Neuron (in vitro differentiated cells): ENCODE measurements at regions not wholly inside any gene's neighbourhood (a gene's known extent, or its start where the extent isn't known, plus 50 kb on each side); places are given as distances from the start of the nearest gene placed in this dataset.
"Not testable (repeated sequence)": the region's sequence is repeated elsewhere in the genome, so short reads cannot be mapped to it uniquely, and the experiment has no call there.

Source experiments
- H2AFZ ChIP-seq: one replicate; pipeline ENCODE4 v1.6.1; 2013; ENCODE audit warnings: low read depth, mild to moderate bottlenecking, inconsistent platforms, low read length, moderate library complexity
- H3K27me3 ChIP-seq: one replicate; pipeline ENCODE4 v1.6.1; 2013; ENCODE audit warnings: low read length; ENCODE audit not compliant: insufficient read depth
- H3K36me3 ChIP-seq: one replicate; pipeline ENCODE4 v1.6.1; 2013; ENCODE audit warnings: low read length; ENCODE audit not compliant: insufficient read depth
- H3K4me1 ChIP-seq: one replicate; pipeline ENCODE4 v1.6.1; 2013; ENCODE audit warnings: low read length; ENCODE audit not compliant: insufficient read depth
- H3K4me3 ChIP-seq: 2 replicates; pipeline ENCODE4 v1.5.1; 2013; ENCODE audit warnings: mild to moderate bottlenecking, low read length, moderate library complexity
- H3K9me3 ChIP-seq: one replicate; pipeline ENCODE4 v1.6.1; 2013; ENCODE audit warnings: low read length

GRCh38 chr13:37968555-37968954, 99.0 kb upstream of the TRPC4 start:
- no peaks in the 10 kb centered on the region for H3K27me3 ChIP-seq
- H3K36me3 ChIP-seq: no peaks in the 10 kb centered on the region
- no peak overlapping the region for H2AFZ ChIP-seq
- no peaks in the 10 kb centered on the region for H3K9me3 ChIP-seq
- no peak overlapping the region for H3K4me3 ChIP-seq
- no peaks in the 10 kb centered on the region for H3K4me1 ChIP-seq

DNA sequence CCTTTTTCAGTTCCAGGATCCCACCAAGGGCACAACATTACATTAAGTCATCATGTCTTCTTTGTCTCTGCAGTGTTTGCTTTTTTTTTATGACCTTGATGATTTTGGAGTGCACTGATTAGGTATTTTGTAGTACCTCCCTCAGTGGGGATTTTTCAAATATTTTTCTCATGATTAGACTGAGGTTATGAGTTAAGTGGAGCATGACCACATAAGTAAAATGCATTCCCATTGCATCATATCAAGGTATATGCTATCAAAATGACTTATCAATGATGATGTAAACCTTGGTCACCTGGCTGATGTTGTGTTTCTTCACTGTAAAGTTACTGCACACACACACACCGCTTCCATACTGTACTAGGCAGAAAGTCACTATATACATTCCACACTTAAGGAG, 96.7 kb upstream of the TRPC4 start:
- Histone ChIP-seq H3K4me3 (no peak overlapping the region), H3K27me3 (no peaks in the 10 kb centered on the region), H3K9me3 (no peaks in the 10 kb centered on the region), H3K36me3 (no peaks in the 10 kb centered on the region), H2AFZ (no peak overlapping the region), H3K4me1 (no peaks in the 10 kb centered on the region)

GRCh38 chr13:37960427-37960826, 90.9 kb upstream of the TRPC4 start:
- no peaks in the 10 kb centered on the region for H3K36me3 ChIP-seq
- H3K4me1 ChIP-seq: no peaks in the 10 kb centered on the region
- no peaks in the 10 kb centered on the region for H3K27me3 ChIP-seq

GRCh38 chr13:37959284-37959683, 89.7 kb upstream of the TRPC4 start:
- no peaks in the 10 kb centered on the region for H3K4me1 ChIP-seq
- H3K27me3 ChIP-seq: no peaks in the 10 kb centered on the region
- H3K4me3 ChIP-seq: no peak overlapping the region
- H3K9me3 ChIP-seq: no peaks in the 10 kb centered on the region
- no peak overlapping the region for H2AFZ ChIP-seq
- H3K36me3 ChIP-seq: no peaks in the 10 kb centered on the region

More at GRCh38 chr13:37960427-37960826, 90.9 kb upstream of the TRPC4 start:
- no peak overlapping the region for H3K4me3 ChIP-seq
- no peaks in the 10 kb centered on the region for H3K9me3 ChIP-seq
- no peak overlapping the region for H2AFZ ChIP-seq

GRCh38 chr13:37956536-37956935, 87.0 kb upstream of the TRPC4 start:
- H2AFZ ChIP-seq: no peak overlapping the region
- H3K36me3 ChIP-seq: no peaks in the 10 kb centered on the region
- H3K4me1 ChIP-seq: no peaks in the 10 kb centered on the region
- no peak overlapping the region for H3K4me3 ChIP-seq
- no peaks in the 10 kb centered on the region for H3K9me3 ChIP-seq
- no peaks in the 10 kb centered on the region for H3K27me3 ChIP-seq

DNA sequence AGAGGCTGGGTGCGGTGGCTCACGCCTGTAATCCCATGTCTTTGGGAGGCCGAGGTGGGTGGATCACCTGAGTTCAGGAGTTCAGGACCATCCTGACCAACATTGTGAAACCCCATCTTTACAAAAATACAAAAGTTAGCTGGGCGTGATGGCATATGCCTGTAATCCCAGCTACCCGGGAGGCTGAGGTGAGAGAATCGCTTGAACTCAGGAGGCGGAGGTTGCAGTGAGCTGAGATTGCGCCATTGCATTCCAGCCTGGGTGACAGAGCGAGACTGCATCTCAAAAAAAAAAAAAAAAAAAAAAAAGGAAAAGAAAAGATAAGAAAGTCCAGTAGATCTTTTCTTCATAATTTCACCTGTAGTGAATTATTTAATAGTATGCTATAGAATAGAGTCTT, 85.0 kb upstream of the TRPC4 start:
- H3K4me1 ChIP-seq, H3K27me3 ChIP-seq, H2AFZ ChIP-seq, H3K9me3 ChIP-seq, H3K4me3 ChIP-seq, H3K36me3 ChIP-seq: not testable (repeated sequence)

DNA sequence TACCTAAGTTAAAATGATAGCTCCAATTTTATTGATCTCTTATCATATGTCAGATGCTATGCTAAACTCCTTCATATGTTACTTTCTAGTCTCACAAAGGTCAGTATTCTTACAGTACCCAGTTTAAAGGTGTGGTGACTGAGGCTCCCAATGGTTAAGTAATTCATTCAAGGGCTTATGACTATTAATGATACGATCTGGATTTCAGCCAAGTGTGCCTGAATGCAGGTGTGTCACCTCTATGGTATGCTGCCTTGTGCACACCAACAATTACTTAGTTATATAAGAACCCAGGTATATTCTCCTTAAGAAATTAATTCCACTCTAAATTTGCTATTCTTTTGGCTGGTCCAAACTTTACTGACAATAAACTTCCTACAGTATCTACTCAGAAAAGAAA, 84.6 kb upstream of the TRPC4 start:
- no peaks in the 10 kb centered on the region for H3K27me3 ChIP-seq
- no peaks in the 10 kb centered on the region for H3K9me3 ChIP-seq
- no peaks in the 10 kb centered on the region for H3K4me1 ChIP-seq
- H3K4me3 ChIP-seq: no peak overlapping the region
- no peak overlapping the region for H2AFZ ChIP-seq
- no peaks in the 10 kb centered on the region for H3K36me3 ChIP-seq

- no peak overlapping the region for H2AFZ ChIP-seq
- H3K9me3 ChIP-seq: no peaks in the 10 kb centered on the region
- H3K27me3 ChIP-seq: no peaks in the 10 kb centered on the region
- no peaks in the 10 kb centered on the region for H3K36me3 ChIP-seq
- H3K4me1 ChIP-seq: no peaks in the 10 kb centered on the region
- H3K4me3 ChIP-seq: no peak overlapping the region
Measured at GRCh38 chr13:37953696-37954095, 84.1 kb upstream of the TRPC4 start.

DNA sequence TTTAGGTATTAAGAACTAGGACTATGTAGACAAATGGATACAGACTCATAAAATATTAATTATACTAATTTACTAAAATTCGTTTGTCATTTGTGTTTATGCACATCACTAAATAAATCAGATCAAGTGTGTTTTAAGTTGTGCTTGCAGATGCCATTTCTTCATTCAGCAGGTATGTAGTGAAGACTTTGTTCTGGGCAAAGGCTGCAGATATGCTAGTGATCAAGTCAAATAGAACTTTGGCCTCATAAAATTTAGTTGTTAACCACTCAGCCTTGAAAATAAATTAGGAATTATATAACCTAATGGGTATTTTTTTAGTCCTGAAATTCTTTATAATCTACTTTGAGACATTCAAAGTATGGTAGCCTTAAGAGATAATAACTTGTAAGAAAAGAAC, 80.4 kb upstream of the TRPC4 start:
- Histone ChIP-seq H3K4me1 (no peaks in the 10 kb centered on the region), H3K36me3 (no peaks in the 10 kb centered on the region), H3K4me3 (no peak overlapping the region), H2AFZ (no peak overlapping the region), H3K27me3 (no peaks in the 10 kb centered on the region), H3K9me3 (no peaks in the 10 kb centered on the region)

GRCh38 chr13:37947419-37948140, 78.0 kb upstream of the TRPC4 start:
- H3K4me1 ChIP-seq: peaks cover 7% of the 10 kb centered on the region

GRCh38 chr13:37945651-37946575, 76.3 kb upstream of the TRPC4 start:
- Histone ChIP-seq H2AFZ (no peak overlapping the region), H3K4me3 (no peak overlapping the region), H3K27me3 (no peaks in the 10 kb centered on the region), H3K36me3 (no peaks in the 10 kb centered on the region), H3K9me3 (no peaks in the 10 kb centered on the region), H3K4me1 (peaks cover 7% of the 10 kb centered on the region)

More at GRCh38 chr13:37947419-37948140, 78.0 kb upstream of the TRPC4 start:
- Histone ChIP-seq H3K36me3 (no peaks in the 10 kb centered on the region), H3K9me3 (no peaks in the 10 kb centered on the region), H2AFZ (no peak overlapping the region), H3K27me3 (no peaks in the 10 kb centered on the region), H3K4me3 (no peak overlapping the region)

DNA sequence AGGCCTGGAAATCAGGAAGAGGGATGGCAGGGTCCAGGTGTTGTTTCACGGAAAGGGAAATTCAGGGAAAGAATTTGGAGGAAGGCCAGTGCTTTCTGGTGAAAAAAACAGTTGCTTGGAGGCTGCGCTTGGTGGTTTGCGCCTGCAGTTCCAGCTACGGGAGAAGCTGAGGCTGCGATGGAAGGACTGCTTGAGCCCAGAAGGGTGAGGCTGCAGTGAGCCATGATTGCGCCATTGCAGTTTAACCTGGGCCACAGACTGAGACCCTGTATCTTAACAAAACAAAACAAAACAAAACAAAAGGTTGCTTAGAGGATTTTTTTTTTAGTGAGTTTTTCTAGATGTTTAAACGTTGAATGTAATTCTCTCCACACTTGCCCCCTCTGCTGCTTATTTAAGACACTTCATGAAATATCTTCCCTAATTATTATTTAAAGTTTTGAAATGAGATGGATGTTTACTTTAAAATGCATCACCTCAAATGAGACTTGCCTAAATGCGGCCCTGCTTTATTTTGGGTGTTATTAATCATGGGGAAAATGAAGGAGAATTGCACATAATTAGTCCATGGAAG, 75.4 kb upstream of the TRPC4 start:
- Histone ChIP-seq H3K9me3 (no peaks in the 10 kb centered on the region), H3K36me3 (no peaks in the 10 kb centered on the region), H3K4me3 (no peak overlapping the region), H2AFZ (no peak overlapping the region), H3K27me3 (no peaks in the 10 kb centered on the region), H3K4me1 (peaks cover 7% of the 10 kb centered on the region)
